ENCODE measurements at regions not wholly inside any gene's neighbourhood (a gene's known extent, or its start where the extent isn't known, plus 50 kb on each side); places are given as distances from the start of the nearest gene placed in this dataset.

DNA sequence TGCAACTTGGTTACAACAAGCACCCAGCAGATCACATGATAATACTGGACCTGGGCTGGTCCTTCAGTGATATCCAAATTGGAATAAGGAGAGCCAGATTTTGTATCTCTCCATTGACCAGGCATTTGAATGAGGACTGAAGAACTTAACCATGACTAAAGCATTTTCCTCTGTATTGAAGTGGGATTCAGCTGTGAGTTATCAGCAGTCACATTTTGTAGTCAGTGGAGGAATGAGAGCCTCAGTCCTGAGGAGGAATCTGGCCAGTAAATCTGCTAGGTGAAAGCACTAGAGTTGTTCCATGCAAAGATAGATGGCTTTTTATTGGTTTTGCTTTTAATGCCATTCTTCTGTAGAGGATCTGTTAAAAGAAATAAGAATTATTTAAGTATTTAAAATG, 1506.0 kb downstream of the PCDH7 start:
- DNase-seq (ENCODE audit: low read depth in 2 of 2): no peak

GRCh38 chr4:32226733-32227132, 1506.6 kb downstream of the PCDH7 start:
- no peak for DNase-seq (ENCODE audit: low read depth in 2 of 2)

DNA sequence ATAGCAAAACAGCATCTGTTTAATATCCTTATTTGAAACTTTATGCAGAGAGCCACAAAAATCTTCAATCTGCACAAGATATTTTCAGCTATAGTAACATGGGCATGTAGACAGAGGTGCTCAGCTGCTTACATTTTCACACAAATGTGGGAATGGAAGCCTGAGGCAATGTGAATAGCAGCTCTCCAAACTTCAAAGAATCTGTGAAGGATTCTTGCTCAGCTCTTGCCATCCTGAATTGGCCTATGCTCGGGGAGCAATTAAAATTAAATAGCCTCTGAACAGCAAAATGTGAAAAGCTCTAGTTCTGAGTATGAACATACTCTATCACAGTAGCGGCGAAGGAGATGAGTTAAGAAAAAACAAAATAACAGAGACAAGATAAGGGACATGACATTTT, 1523.8 kb downstream of the PCDH7 start:
- no peak for DNase-seq (ENCODE audit: low read depth in 2 of 2)

DNA sequence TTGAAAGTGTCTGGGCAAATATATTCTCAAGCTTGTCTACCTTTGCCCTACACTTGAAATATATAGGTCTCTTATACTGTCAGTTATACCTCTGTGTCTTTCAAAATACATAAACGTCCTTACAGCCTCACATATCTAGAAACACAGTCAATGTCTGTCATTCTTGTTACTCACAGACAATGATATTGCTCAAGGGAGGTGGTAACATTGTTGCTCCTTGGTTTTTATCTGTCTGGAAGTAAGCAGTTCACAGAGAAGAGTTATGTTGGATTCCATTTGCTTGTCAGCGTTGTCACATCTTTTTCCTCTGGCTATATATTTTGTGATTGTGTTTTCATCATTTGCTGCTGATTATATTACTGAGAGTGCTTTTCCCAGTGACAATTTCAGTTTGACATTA, 1528.9 kb downstream of the PCDH7 start:
- DNase-seq (ENCODE audit: low read depth in 2 of 2): no peak

- DNase-seq (ENCODE audit: low read depth in 2 of 2): no peak
Measured at GRCh38 chr4:32251126-32251525, 1531.0 kb downstream of the PCDH7 start.

GRCh38 chr4:32251926-32252325, 1531.8 kb downstream of the PCDH7 start:
- no peak for DNase-seq (ENCODE audit: low read depth in 2 of 2)

GRCh38 chr4:32254216-32254615, 1534.0 kb downstream of the PCDH7 start:
- no peak for DNase-seq (ENCODE audit: low read depth in 2 of 2)

GRCh38 chr4:32258986-32259385, 1538.8 kb downstream of the PCDH7 start:
- DNase-seq (ENCODE audit: low read depth in 2 of 2): no peak

DNA sequence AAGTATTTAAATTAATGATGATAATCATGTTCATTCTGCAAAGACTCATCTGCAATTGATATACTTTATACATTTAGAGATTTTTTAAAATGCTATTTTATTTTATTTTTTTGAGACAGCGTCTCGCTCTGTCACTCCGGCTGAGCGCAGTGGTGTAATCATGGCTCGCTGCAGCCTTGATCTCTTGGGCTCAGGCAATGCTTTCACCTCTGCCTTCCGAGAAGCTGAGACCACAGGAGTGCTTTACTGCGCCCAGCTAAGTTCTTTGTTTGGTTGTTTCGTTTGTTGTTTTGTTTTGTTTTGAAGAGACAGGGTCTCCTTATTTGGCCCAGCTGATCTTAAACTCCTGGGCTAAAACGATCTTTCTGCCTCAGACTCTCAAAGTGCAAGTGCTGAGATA, 1541.0 kb downstream of the PCDH7 start:
- no peak for DNase-seq (ENCODE audit: low read depth in 2 of 2)

GRCh38 chr4:32268863-32269262, 1548.7 kb downstream of the PCDH7 start:
- DNase-seq (ENCODE audit: low read depth in 2 of 2): no peak

DNA sequence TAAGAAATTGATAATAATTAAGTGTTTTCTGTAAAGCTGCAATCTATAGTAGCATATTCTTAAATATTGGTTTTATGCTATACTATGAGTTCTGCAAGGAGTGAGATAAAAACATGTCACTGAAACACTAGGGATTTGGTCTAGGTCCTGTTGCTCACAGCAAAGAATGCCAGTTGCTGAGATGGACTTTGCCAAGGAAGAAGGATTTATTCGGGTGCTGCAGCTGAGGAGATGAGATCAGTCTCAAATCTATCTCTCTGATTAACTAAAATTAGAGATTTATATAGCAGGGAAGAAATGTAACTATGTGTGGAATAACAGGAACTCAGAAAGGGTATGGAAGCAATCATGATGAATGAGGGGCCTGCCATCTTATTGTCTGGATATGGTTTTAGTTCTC, 1569.9 kb downstream of the PCDH7 start:
- DNase-seq (ENCODE audit: low read depth in 2 of 2): no peak

- DNase-seq (ENCODE audit: low read depth in 2 of 2): no peak
Measured at GRCh38 chr4:32318926-32319325, 1598.8 kb downstream of the PCDH7 start.

GRCh38 chr4:32321421-32321820, 1601.3 kb downstream of the PCDH7 start:
- no peak for DNase-seq (ENCODE audit: low read depth in 2 of 2)

DNA sequence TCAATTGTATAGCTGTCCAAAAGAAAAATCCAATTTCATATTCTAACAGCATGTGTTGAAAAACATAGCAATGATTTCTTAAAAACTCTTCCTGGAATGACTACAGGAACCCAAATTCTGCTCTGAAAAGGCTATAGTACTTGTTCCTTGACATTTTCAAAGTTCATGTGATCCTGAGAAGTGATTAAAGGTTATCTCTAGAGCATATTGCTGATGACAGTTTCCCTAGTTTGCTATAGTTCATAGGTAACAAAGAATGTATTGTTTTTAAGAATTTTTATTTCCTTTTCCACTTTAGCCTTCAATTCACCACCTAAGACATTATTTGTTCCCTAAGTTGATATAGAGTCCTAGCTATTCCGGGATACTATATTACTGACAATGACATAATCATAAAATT, 1614.6 kb downstream of the PCDH7 start:
- DNase-seq (ENCODE audit: low read depth in 2 of 2): no peak

GRCh38 chr4:32337403-32337802, 1617.2 kb downstream of the PCDH7 start:
- DNase-seq (ENCODE audit: low read depth in 2 of 2): no peak

GRCh38 chr4:32340591-32340990, 1620.4 kb downstream of the PCDH7 start:
- DNase-seq (ENCODE audit: low read depth in 2 of 2): no peak

- DNase-seq (ENCODE audit: low read depth in 2 of 2): no peak
Measured at GRCh38 chr4:32341342-32341741, 1621.2 kb downstream of the PCDH7 start.

GRCh38 chr4:32342054-32342453, 1621.9 kb downstream of the PCDH7 start:
- no peak for DNase-seq (ENCODE audit: low read depth in 2 of 2)

DNA sequence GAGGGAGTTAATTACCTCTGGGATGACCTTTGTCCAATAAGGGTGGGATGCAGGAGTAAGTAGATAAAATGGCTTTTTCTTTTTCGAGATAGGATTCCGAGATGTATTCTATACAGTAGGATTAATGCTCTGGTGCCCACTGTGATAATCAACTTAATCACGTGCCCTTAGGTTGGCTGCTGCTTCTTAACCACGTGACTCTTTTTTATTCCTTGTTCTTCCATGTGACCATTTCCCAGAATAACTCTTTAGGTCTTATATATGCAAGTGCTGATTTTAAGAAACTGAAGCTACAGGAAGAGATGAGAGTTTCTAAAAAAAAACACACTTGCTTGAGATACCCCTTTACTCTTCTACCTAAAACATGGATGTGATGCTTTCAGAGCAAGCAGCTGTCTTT, 1628.9 kb downstream of the PCDH7 start:
- no peak for DNase-seq (ENCODE audit: low read depth in 2 of 2)

GRCh38 chr4:32374206-32374605, 1654.0 kb downstream of the PCDH7 start:
- DNase-seq (ENCODE audit: low read depth in 2 of 2): no peak

- no peak for DNase-seq (ENCODE audit: low read depth in 2 of 2)
Measured at GRCh38 chr4:32393806-32394205, 1673.6 kb downstream of the PCDH7 start.

GRCh38 chr4:32394255-32394654, 1674.1 kb downstream of the PCDH7 start:
- DNase-seq (ENCODE audit: low read depth in 2 of 2): no peak

- no peak for DNase-seq (ENCODE audit: low read depth in 2 of 2)
Measured at GRCh38 chr4:32396507-32397070, 1676.4 kb downstream of the PCDH7 start.

DNA sequence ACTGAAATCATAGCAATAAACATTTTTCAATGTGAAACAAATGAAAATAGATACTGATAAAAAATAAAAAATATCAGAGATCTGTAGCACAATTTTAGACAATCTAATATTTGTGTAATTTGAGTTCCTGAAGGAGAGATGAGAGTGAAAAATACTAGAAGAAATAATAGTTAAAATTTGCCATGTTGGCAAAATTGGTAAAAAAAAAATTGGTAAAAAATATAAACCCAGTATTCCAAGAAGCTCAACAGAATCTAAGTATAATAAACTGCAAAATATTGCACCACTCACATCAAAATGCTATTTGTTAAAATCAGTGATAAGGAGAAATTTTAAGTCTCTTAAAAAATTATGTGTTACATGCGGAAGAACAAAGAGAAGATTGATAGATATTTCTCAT, 1680.7 kb downstream of the PCDH7 start:
- DNase-seq (ENCODE audit: low read depth in 2 of 2): no peak

All from stimulated activated CD8-positive, alpha-beta memory T cell treated with anti-CD3 and anti-CD28 coated beads, Interleukin-2, amount 100 ng/mL, for 48 hours (primary cell).